ENCODE measurements at regions not wholly inside any gene's neighbourhood (a gene's known extent, or its start where the extent isn't known, plus 50 kb on each side); places are given as distances from the start of the nearest gene placed in this dataset.
A peak's percentile ranks its signal among the peaks of the same experiment; 100 is the strongest.

GRCh38 chr1:234725177-234726132 lies 115.5 kb upstream of the IRF2BP2 start:
- DNase-seq, result no peak

- no peak for DNase-seq
These were observed 114.7 kb upstream of the IRF2BP2 start for GRCh38 chr1:234724516-234725176.

- peak; percentile 92 for DNase-seq
These were observed 113.1 kb upstream of the IRF2BP2 start for GRCh38 chr1:234722904-234723720.

- DNase-seq, result peak; percentile 81
These were observed 112.3 kb upstream of the IRF2BP2 start for GRCh38 chr1:234722270-234722704.

- DNase-seq, result peak; percentile 94
These were observed 111.7 kb upstream of the IRF2BP2 start for GRCh38 chr1:234721476-234722269.

- no peak for DNase-seq
These were observed 110.9 kb upstream of the IRF2BP2 start for GRCh38 chr1:234720709-234721441.

GRCh38 chr1:234719454-234720251 lies 109.7 kb upstream of the IRF2BP2 start:
- DNase-seq, result no peak

GRCh38 chr1:234718496-234719453 lies 108.8 kb upstream of the IRF2BP2 start:
- no peak for DNase-seq

GRCh38 chr1:234716908-234717375 lies 107.0 kb upstream of the IRF2BP2 start:
- DNase-seq, result no peak

GRCh38 chr1:234715252-234716014 lies 105.5 kb upstream of the IRF2BP2 start:
- no peak for DNase-seq

- DNase-seq, result no peak
These were observed 103.9 kb upstream of the IRF2BP2 start for GRCh38 chr1:234713859-234714258.

- DNase-seq, result no peak
These were observed 103.5 kb upstream of the IRF2BP2 start for GRCh38 chr1:234713440-234713839.

- no peak for DNase-seq
These were observed 102.9 kb upstream of the IRF2BP2 start for GRCh38 chr1:234712891-234713305.

- DNase-seq, result peak; percentile 53
These were observed 101.2 kb upstream of the IRF2BP2 start for GRCh38 chr1:234710936-234711724.

GRCh38 chr1:234710381-234710780 lies 100.4 kb upstream of the IRF2BP2 start:
- DNase-seq, result no peak

GRCh38 chr1:234709473-234710228 lies 99.7 kb upstream of the IRF2BP2 start:
- DNase-seq, result no peak
